ENCODE measurements at regions not wholly inside any gene's neighbourhood (a gene's known extent, or its start where the extent isn't known, plus 50 kb on each side); places are given as distances from the start of the nearest gene placed in this dataset.
"Not testable (repeated sequence)": the region's sequence is repeated elsewhere in the genome, so short reads cannot be mapped to it uniquely, and the experiment has no call there.

DNA sequence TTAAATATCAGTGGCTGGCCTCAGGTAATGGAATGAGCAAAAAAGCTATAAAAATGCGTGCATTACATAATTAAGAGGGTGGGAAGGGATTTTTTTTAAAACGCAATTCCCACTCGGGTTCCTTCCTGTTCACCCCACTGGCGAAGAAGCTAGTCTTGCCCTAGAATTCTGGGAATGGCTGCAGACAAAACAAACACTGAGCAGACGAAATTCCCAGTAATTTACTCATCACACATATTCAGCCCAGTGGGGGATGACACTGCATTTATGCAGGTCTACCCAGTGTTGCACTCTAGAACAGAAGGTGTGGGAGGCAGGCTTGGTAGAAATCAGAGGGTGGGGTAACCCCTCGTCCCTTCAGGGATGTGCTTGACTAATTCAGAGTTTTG, 2695.0 kb upstream of the DEFB115 start:
- H3K4me3 ChIP-seq (ENCODE audit: low read length): no peak overlapping the region

GRCh38 chr20:28562899-28563521, 2694.5 kb upstream of the DEFB115 start:
- H3K4me3 ChIP-seq (ENCODE audit: low read length): not testable (repeated sequence)

More for the DNA sequence above, 2695.0 kb upstream of the DEFB115 start:
- TF ChIP-seq ZNF274 (IDR thresholded peaks at IDR 0.05; ENCODE audit: low read depth, low read length): no peak

GRCh38 chr20:28564024-28564423, 2693.4 kb upstream of the DEFB115 start:
- not testable (repeated sequence) for H3K4me3 ChIP-seq (ENCODE audit: low read length)

DNA sequence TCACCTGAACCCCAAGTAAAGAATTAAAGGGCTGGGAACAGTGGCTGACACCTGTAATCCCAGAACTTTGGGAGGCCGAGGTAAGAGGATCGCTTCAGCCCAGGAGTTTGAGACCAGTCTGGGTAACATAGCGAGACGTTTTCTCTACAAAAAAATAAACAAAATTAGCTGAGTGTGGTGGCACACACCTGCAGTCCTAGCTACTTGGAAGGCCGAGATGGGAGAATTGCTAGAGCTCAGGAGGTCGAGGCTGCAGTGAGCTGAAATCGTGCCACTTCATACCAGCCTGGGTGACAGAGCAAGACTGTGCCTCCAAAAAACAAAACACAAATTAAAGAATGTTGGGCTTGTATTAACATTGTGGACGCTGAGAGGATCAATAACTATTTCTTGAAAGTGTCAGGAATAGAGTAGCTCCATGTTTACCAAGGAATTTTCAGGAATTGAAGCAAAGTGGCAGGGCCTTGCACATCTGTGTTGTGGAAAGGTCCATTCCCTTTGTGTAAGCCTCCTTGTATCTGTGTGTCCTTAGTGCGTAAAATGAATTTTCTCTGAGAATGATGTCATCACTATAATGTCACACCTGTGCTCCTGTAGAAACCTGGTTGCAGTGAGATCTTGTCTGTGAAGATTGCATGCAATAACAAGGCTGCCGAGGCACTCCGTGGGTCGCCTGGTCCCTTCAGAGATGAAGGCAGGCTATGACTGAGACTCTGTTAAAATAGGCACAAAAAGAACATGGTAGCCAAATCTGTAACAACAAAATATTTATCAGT, 2692.6 kb upstream of the DEFB115 start:
- not testable (repeated sequence) for H3K4me3 ChIP-seq (ENCODE audit: low read length)

- H3K4me3 ChIP-seq (ENCODE audit: low read length): not testable (repeated sequence)
These were observed 2681.5 kb upstream of the DEFB115 start for GRCh38 chr20:28575991-28576390.

- H3K4me3 ChIP-seq (ENCODE audit: low read length): not testable (repeated sequence)
These were observed 2665.8 kb upstream of the DEFB115 start for GRCh38 chr20:28591680-28592079.

DNA sequence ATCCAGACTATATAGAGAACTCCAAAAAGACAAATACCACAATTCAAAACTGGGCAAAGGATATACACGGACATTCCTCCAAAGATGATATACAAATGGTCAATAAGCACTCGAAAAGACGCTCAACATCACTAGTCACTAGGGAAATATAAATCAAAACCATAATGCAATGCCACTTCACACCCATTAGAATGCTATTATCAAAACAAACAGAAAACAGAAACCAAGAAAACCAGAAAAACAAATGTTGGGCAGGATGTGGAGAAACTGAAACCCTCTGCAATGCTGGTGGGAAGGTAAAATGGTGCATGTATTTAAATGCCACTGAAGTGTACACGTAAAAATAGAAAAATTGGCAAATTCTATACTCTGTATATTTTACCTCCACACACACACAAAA, 2664.1 kb upstream of the DEFB115 start:
- not testable (repeated sequence) for H3K4me3 ChIP-seq (ENCODE audit: low read length)

- H3K4me3 ChIP-seq (ENCODE audit: low read length): not testable (repeated sequence)
These were observed 2663.0 kb upstream of the DEFB115 start for GRCh38 chr20:28594476-28594875.

DNA sequence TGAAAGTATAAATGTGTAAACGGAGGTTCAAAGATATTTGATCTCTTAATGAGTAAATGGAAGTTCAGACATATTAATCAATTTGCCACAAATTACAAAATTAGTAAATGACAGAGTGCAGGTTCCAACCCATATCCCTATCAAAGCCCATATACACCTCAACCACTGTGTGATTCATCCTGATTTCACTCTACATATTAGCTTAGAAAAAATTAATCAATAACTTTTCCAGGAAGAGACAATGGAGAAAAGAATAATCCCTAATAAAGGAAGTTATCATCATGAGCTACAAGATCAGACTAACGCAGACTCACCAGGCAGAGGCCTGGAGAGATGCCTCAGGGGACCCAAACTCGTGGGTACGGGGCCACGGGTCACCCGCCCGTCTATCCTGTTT, 2655.5 kb upstream of the DEFB115 start:
- peak overlapping the region; percentile 71; the same call in 1 of the 2 replicates for H3K4me3 ChIP-seq (ENCODE audit: low read length)

DNA sequence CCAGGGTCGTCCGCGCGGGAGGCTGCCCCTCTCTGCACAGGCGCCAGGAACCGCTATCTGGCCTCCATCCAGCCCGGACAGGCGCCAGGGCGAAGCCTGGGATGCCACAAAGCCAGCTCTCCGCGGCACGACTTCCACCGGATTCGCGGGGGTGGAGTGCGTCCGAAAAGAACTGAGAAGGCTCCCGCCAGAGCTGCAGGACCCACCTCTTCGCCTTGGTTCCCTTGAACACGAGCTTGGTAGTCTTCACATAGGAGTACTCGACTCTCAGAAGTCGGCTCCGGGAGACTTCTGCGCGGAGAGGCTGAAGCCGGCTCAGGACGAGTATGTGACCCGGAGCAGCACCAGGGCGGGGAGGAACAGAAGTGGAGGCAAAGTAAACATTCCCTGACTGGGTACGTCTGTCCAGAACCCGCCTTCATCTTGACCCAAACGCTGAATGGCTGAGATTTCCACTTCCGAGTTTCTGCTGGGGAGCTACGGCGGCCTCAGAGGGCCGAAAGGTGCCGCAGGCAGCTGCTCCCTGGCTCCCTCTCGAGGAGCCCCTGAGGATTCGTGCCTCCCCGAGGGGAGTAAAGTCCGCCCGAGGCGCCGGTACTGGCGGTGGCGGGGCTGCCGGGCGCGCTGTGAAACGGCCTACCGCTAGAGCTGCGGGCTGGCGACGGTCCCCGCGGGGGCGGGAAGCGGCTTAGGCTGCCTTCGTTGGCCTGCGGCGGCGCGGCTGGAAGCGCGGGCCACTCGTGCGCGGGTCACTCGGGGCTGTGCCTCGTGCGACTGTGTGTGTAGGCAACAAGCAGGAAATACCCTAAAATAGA, 2654.9 kb upstream of the DEFB115 start:
- peak overlapping the region; percentile 71; the same call in 1 of the 2 replicates for H3K4me3 ChIP-seq (ENCODE audit: low read length)

- H3K4me3 ChIP-seq (ENCODE audit: low read length): peak overlapping the region; percentile 22; the same call in 1 of the 2 replicates
These were observed 2654.3 kb upstream of the DEFB115 start for GRCh38 chr20:28603218-28603577.

DNA sequence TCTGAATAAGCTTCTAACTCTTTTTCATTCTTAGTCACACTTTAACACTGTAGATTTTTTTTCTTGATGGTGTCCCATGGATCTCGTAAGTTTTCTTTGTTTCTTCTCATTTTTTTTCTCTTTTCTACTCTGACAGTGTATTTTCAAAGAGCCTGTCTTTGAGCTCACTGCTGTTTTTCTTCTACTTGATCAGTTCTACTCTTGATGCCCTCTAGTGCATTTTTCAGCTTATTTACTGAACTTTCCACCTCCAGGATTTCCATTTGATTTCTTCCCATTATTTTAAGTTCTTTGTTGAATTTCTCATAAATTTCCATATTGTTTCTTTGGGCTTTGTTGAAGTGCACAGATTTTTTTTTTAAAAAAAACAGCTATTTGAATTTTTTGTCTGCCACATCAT, 2641.1 kb upstream of the DEFB115 start:
- H3K4me3 ChIP-seq (ENCODE audit: low read length): no peak overlapping the region
- no peak for TF ChIP-seq ZNF274 (IDR thresholded peaks at IDR 0.05; ENCODE audit: low read depth, low read length)

DNA sequence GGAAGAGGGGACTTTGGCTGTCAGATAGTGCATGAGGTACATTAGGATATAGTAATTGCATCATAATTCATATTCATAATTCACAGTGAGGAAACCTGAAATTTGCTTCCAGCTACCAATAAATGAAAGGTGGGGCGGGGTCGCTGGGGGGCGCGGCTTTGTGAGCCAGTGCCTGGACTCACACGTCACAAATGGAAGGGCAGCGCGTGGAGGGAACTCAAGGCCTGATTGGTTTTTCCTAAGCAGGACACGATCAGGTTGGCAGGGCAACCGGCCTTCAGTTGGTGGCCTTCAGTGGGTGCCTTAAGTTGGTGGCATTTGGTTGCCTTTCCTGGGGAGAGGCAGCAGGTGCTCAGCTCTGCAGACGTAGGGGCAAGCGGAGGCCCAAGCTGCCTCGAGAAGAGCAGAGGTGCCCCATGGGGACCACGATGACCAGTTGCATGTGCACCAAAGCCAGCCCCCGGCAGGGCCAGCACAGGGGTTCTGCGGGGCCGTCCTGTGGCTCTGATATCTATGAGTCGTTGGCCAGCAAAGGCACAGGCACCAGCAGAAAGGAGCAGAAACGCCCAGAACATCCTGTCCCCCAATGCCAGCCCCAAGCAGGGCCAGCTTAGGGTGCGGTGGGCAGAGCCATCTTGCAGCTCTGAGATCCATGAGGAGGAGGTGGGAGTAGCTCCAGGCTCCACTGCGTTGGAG, 2637.4 kb upstream of the DEFB115 start:
- not testable (repeated sequence) for H3K4me3 ChIP-seq (ENCODE audit: low read length)

DNA sequence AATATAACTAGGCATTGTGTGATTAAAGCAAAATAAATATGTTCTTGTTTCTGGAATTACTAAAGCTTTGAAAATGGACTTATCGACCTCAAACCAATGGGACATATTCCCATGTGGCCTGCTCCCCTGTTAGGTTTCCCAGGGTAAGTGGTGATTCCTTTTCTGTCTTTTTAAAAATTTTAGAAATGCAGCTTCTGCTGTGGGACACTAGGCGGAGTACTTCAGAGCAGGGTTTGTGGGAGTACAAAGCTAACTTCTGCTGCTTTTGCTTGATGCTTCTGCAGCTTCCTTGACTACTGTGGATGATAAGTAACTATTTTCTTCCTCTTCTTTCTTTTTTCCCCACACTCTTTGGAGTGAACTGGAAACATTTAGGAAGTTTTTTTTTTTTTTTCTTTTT, 2632.4 kb upstream of the DEFB115 start:
- not testable (repeated sequence) for H3K4me3 ChIP-seq (ENCODE audit: low read length)

DNA sequence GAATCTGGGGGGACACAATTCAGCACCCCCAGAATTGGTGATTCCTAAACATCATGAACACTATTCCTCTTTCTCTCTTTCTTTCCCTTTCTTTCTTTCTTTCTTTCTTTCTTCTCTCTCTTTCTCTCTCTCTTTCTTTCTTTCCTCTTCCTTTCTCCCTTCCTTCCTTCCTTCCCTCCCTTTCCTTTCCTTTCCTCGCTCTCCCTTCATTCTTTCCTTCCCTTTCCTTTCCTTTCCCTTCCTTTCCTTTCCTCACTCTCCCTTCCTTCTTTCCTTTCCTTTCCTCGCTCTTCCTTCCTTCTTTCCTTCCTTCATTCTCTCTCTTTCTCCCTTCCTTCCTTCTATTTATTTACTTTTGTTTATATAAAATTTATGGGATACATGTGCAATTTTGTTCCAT, 2616.6 kb upstream of the DEFB115 start:
- H3K4me3 ChIP-seq (ENCODE audit: low read length): not testable (repeated sequence)

Data from GM08714 (cell line).